Cerebellar cortex (tissue), 1 donor: ENCODE measurements at regions not wholly inside any gene's neighbourhood (a gene's known extent, or its start where the extent isn't known, plus 50 kb on each side); places are given as distances from the start of the nearest gene placed in this dataset.
"Not testable (repeated sequence)": the region's sequence is repeated elsewhere in the genome, so short reads cannot be mapped to it uniquely, and the experiment has no call there.

Experiments
- DNase-seq: peaks from one replicate; pipeline ENCODE4 v3.0.0-alpha.2; 2015; ENCODE audit warnings: low spot score

DNA sequence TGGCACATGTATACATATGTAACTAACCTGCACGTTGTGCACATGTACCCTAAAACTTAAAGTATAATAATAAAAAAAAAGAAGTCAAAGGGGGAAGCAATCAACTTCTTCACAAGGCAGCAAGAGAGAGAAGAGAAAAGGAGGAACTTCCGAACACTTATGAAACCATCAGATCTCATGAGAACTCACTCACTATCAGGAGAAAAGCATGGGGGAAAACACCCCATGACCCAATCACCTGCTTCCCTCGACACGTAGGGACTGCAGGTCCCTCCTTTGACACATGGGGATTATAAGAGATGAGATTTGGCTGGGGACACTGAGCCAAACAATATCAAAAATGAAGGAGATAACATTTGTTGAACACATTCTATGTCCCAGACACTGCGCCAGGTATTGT lies 94.8 kb upstream of the PHACTR1 start:
- DNase-seq: no peak

DNA sequence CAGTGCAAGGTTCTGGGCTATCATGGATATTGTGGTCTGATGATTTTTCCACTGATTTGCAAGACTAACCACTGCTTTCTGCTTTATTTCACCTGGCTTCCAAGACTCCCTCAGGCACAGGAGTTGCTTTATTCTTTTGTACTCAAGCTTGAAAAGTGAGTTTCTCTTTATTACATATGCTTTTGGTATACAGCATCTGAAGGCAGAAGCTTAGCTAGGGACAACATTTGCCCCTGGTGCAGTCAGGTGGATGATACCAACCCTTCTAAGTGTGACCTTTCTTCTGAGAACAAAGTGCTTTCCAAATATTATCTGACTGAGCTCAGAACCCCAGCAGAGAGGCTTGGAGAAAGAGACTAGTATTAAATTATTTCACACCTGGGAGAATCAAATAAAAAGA lies 94.0 kb upstream of the PHACTR1 start:
- no peak for DNase-seq

DNA sequence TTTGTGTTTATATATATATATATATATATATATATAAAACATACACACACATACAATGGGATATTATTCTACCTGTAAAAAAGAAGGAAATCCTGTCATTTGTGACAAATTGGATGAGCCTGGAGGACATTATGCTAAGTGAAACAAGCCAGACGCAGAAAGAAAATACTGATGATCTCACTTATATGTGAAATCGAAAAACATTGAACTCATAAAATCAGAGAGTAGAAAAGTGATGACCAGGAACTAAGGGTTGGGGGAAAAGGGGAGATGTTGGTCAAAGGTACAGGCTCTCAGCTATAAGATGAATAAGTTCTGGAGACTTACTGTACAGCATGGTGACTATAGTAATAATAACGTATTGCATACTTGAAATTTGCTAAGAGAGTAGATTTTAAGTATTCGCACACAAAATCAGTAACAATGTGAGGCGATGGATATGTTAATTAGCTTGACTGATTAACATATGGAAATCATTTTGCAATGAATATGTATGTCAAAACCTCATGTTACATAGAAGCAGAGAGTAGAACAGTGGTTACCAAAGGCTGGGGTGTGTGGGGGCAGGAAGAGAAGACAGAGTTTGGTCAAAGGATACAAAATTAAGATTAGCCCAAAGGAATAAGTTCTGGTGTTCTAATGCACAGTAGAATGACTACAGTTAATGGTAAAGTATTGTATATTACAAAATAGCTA lies 92.3 kb upstream of the PHACTR1 start:
- no peak for DNase-seq

DNA sequence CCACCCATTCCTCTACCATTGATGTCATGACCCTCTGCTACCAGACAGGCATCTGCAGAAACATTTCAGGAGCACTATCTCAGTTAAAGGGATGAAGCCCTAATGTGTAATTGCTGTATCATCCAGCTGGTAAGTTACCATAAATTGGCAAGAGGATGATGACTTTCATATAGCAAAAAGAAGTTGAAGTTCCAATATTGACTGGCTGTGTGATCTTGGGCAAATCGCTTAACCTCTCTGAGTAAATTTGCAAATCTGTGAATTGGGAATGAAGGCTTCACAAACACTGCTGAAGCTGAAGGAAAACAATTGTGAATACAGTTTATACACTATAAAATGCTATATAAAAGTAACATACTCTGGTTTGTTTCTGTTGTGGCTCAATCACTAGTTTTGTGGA lies 89.5 kb upstream of the PHACTR1 start:
- DNase-seq: no peak

DNA sequence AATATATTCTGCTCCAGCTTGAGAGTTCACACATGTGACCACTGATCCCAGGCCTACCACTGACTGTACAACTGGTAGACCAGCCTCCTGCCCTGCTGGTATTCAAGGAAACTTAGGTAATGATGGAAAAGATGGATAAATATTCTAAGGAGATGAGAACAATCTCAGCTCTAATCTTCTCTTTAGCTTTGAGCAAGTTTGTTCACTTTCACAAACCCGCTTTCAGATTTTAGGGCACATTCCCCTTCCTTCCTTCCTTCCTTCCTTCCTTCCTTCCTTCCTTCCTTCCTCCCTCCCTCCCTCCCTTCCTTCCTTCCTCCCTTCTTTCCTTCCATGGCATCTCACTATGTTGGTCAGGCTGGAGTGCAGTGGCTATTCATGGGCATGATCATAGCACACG lies 88.2 kb upstream of the PHACTR1 start:
- DNase-seq: no peak

DNA sequence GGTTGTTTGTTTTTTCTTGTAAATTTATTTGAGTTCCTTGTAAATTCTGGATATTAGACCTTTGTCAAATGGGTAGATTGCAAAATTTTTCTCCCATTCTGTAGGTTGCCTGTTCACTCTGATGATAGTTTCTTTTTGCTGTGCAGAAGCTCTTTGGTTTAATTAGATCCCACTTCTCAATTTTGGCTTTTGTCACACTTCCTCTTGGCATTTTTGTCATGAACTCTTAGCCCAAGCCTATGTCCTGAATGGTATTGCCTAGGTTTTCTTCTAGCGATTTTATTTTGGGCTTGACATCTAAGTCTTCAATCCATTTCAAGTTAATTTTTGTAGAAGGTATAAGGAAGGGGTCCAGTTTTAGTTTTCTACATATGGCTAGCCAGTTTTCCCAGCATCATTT lies 82.8 kb upstream of the PHACTR1 start:
- DNase-seq: not testable (repeated sequence)

DNA sequence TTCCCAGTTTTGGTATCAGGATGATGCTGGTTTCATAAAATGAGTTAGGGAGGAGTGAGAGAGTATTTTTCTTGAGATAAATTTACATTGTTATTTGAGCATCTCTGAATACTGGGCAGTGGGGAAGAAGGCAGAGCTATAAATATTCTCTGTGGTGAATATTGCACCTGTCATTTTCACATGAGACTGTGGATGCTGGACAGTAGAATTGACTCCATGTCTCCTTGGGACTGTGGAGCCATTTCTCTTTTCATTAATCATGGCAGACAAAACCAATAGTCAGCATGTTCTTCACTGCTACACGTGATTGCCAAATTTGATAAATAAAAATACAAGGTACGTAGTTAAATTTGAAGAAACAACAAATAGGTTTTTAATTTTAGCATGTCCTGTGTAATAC lies 81.2 kb upstream of the PHACTR1 start:
- no peak for DNase-seq

DNA sequence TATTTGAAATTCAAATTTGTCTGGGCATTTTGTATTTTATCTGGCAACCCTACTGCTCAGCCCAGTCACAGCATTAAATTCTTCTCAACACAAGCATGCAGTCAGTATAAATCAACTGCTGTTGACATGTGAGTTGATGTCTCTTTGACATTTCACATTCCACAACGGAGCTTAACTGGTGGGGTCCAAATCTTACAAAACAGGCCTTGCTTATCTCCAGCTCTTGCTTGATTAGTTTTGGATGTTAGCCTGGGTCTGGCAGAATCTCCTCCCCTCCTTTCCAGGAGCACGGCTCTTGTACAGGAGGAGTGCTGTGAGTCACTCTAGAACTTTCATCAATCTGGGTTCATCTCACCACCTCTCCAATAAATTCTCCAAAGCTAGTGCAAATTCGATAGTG lies 80.8 kb upstream of the PHACTR1 start:
- no peak for DNase-seq

DNA sequence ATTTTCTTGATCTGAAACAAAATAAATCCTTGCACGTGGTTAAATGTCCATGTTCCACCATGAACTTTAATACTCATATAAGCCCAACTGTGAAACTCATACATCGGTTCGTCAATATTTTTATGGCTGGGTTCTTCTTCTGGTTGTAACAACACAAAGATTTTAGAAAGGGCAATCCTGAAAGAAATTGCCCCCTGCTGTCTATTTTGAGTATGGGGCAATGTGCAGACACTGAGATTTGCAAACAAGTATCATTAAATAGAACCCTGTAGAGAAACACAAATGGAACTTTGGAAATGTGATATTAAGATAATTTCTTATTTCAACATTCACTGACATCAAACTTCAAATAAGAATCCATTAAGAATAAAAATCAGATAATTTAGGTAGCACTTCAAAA lies 80.2 kb upstream of the PHACTR1 start:
- no peak for DNase-seq

DNA sequence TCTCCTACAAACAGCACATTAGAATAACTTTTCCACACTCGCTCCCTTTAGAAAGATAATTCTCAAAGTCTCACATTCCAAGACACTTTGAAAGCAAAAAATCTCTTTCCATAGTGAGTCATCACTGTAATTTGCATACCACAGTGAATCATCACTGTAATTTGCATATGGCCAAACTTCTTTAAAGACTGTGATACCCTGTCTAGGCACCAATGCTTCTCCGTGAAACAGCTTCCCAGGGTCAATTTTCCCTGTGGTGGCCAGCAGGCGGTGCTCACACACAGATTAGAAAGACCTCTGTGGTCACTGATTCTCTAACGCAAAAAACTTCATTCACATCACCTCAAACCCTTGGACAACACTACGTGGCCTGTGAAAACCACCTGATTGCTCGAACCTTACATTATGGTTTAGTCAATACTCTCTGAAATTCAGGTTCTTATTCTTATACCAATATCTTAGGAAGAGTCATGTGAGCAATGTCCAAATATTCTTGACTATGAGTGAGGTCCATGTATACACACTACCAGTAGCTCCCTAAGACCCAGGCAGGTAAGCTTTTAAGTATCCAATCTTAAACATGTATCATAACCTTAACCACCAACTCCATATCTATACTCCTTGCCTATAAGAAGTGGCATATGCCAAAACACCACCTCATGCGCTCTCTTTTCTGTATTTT lies 78.5 kb upstream of the PHACTR1 start:
- peak; percentile 48 for DNase-seq

DNA sequence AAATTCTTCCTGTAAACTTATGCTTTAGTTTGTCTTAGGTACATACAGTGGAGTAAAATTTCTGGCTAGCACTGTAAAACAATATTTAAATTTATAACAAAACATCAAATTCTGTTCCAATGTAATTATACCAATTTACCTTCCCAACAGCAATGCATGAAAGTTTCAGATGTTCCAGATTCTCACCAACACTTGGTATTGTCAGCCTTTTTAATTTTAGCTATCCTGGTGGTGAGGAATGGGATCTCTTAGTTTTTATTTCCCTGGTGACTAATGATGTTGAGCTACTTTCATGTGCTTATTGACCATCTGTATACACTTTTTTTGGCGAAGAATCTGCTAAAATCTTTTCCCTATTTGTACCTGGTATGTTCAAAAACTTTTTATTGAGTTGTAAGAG lies 76.1 kb upstream of the PHACTR1 start:
- no peak for DNase-seq

DNA sequence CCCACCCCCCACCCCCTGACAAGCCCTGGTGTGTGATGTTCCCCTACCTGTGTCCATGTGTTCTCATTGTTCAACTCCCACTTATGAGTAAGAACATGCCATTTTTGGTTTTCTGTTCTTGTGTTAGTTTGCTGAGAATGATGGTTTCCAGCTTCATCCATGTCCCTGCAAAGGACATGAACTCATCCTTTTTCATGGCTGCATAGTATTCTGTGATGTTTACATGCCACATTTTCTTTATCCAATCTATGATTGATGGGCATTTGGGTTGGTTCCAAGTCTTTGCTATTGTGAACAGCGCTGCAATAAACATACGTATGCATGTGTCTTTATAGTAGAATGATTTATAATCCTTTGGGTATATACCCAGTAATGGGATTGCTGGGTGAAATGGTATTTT lies 74.8 kb upstream of the PHACTR1 start:
- DNase-seq: not testable (repeated sequence)

DNA sequence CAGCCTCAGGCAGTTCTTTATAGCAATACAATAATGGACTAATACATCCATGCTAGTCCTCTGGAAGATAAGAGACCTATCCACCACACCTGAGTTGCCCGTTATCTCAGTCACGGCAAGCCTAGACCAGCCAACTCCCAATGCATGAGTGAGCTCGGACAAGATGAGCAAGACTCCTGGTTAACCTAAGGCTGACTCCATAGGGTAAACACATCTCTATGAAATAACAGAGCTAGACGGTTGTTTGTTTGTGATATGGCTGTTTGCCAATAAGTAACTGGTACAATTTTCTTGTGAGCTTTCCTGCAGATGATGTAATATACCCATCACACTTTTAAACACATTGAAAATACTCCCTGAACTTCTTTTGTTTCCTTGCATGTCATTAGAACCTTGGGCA lies 70.6 kb upstream of the PHACTR1 start:
- no peak for DNase-seq

DNA sequence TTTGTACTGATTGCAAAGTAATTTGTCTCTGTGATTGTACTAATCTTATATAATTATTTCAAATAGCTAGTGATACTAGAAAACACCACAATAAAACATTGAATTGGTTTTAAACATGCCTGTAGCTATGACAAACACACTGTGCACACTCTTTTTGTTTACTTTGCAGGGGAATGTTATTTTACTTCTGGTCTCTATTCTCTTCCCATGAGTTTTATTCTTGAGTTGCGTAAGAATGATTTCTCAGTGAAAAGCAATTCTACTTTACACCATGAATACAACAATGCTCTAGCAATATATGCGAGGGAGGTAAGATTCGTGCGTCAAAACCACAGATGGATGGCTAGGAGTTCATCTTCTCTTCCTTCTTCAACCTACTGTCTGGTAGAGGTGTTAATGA lies 68.4 kb upstream of the PHACTR1 start:
- no peak for DNase-seq

DNA sequence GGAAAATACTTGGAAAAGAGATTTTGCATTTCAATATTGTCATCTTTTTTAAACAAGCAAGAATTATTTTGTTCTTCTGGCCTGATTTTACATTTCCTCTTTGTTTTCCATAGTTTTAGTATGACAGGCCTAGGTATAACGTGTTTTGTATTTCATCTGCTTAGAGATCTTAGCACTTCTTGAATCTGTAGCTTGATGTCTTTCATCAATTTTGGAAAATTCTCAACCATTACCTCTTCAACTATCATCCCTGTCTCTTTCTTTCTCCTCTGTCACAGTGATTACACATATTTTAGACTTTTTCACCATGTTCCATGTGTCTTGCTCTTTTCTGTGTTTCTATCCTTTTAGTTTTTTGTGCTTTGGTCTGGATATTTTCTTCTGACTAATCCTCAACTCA lies 67.2 kb upstream of the PHACTR1 start:
- DNase-seq: no peak

DNA sequence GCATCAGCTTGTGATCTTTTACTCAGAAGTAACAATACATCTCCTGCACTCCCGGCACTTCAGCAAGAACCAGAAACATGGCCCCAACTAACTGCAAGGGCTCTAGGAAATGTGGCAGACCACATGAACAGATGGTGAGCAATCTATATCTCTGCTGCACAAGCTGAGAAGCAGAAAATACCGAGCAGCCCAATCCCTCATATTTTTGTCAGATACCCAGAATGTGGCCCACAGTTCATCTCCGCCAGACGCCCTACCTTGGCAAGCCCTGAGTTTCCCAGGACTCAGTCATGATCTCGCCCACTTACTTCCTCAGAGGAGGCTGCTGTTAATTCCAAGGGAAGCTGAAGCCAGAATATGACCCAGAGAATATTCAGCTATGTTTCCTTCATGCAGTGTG lies 63.1 kb upstream of the PHACTR1 start:
- peak; percentile 80 for DNase-seq

DNA sequence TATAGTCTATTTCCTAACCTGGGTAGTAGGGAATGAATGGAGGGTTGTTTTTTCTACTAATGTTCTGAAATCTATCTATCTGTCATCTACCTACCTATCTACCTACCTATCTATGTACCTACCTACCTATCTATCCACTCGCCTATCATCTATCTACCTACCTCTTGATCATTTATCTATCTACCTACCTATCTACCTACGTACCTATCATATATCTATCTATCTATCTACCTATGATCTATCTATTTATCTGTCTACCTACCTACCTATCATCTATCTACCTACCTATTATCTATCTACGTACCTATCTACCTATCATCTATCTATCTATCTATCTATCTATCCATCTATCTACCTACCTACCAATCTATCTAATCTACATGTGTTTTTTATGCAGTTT lies 62.5 kb upstream of the PHACTR1 start:
- DNase-seq: no peak

DNA sequence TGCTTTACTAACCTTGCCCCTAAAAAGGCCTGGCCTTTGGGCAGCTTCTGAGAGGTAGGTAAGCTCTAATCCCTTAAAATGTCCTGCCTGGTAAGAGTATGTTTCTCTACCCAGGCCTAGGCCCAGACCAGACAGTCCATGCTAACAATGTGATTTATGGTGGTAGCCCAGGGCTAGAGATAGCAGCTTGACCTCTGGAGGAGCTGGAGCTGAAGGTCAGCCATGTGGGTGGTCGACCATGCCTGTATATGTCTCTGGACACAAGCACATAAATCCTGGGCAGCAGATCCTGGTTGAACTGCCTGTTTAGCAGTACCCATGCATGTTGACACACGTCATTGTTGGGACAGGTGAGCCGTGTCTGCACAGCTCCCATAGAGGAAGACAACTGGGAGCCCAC lies 62.1 kb upstream of the PHACTR1 start:
- DNase-seq: no peak

DNA sequence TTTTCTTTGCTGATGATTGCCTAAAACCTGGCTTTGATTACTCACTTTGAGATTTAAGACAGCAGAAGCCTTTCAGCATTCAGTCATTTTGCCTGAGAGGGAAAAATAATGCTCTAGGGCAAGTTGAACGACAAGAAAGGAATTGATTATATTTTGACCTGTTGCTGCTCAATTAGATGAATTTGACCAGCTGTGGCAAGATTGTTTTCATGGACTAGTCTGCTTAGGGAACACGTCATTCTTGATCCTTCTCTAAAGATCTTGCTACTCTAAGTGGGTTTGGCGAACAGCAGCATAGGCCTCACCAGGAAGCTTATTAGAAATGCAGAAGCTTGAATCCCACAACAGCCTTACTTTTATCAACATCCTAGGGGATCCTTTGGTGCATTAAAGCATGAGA lies 59.7 kb upstream of the PHACTR1 start:
- no peak for DNase-seq

DNA sequence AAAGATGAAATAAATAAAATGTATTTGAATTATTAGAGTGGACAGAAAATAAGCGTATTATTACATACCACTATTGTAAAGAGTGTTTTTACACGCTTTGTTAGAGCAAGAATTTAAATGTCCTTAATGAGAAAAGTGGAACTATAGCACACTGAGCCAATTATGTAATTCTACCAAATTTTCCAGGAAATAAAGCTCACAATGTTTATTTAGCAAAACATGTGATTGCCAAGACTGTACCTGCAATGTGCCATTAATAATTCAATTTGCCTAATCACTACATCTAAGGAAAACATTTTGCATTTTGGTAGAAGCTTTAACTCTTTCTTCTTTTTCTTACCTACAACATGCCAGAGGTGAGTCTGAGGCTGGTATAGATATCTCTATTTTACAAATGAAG lies 58.7 kb upstream of the PHACTR1 start:
- no peak for DNase-seq

DNA sequence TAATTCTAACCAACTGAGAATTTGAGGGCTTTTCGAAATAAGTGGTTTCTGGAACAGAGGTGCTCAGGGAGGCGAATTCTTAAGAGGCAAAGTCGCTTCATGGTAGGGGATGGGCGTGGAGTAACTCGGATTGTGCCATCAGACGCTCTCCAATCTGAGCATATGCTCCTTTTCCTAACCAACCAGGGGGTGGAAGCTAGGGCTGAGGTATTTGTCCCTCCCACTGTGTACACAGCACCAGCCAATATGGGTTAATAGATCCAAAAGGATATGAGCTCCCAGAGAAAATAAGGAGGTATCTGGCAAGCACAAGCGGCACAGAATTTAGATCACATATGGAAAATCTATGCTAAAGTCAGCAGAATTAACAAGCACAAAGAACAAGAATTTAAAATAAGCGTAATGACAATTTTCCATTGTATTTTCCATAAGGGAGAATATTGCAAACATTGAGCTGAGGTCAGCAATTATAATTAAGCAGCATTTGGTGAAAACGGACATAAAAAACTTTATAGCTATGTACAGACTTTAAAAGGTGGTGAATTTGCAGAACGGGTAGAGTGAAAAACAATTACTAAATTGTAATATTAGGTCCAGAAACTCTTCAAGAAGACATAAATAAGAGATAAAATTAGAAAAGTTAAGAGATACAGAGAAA lies 55.0 kb upstream of the PHACTR1 start:
- DNase-seq: peak; percentile 41
